ENCODE measurements at regions not wholly inside any gene's neighbourhood (a gene's known extent, or its start where the extent isn't known, plus 50 kb on each side); places are given as distances from the start of the nearest gene placed in this dataset.

- no peaks in the 10 kb centered on the region for H3K9me3 ChIP-seq (ENCODE audit: insufficient read depth, low read length)
- no peaks in the 10 kb centered on the region for H3K36me3 ChIP-seq (ENCODE audit: low read length)
- H4K20me1 ChIP-seq (ENCODE audit: low read depth, low read length) = no peaks in the 10 kb centered on the region
- no peaks in the 10 kb centered on the region for H3K9me2 ChIP-seq (replicated peaks; ENCODE audit: insufficient read depth, low read length)
- H2AFZ ChIP-seq (ENCODE audit: low read depth, low read length, severe bottlenecking) = no peak overlapping the region
- no peak overlapping the region for H3K27ac ChIP-seq (ENCODE audit: low read depth, low read length)
- H3K27me3 ChIP-seq (ENCODE audit: low read length) = no peaks in the 10 kb centered on the region
- no peak overlapping the region for H3K4me3 ChIP-seq (ENCODE audit: insufficient read depth, low read length, poor library complexity, severe bottlenecking)
- H3K9ac ChIP-seq (ENCODE audit: low read length) = no peak overlapping the region
- no peak for TF ChIP-seq CTCF (IDR thresholded peaks at IDR 0.05; ENCODE audit: insufficient read depth, low read length, poor library complexity, severe bottlenecking)
- TF ChIP-seq EZH2phosphoT487 (conservative IDR thresholded peaks at IDR 0.05; ENCODE audit: low read length) = no peak
- H3K4me2 ChIP-seq (ENCODE audit: low read depth, low read length, poor library complexity, severe bottlenecking) = no peak overlapping the region
- H3K79me2 ChIP-seq (ENCODE audit: insufficient read depth, low read length) = no peaks in the 10 kb centered on the region
- H3F3A ChIP-seq (ENCODE audit: insufficient read depth) = no peaks in the 10 kb centered on the region
These were observed 225.3 kb downstream of the SPRY2 start for GRCh38 chr13:80115616-80116015.

- Histone ChIP-seq H3F3A (ENCODE audit: insufficient read depth) (no peaks in the 10 kb centered on the region), H3K27me3 (ENCODE audit: low read length) (no peaks in the 10 kb centered on the region), H3K9ac (ENCODE audit: low read length) (no peak overlapping the region), H4K20me1 (ENCODE audit: low read depth, low read length) (no peaks in the 10 kb centered on the region), H2AFZ (ENCODE audit: low read depth, low read length, severe bottlenecking) (no peak overlapping the region), H3K27ac (ENCODE audit: low read depth, low read length) (no peak overlapping the region), H3K4me2 (ENCODE audit: low read depth, low read length, poor library complexity, severe bottlenecking) (no peak overlapping the region), H3K4me3 (ENCODE audit: insufficient read depth, low read length, poor library complexity, severe bottlenecking) (no peak overlapping the region), H3K36me3 (ENCODE audit: low read length) (no peaks in the 10 kb centered on the region), H3K9me2 (replicated peaks; ENCODE audit: insufficient read depth, low read length) (no peaks in the 10 kb centered on the region), H3K79me2 (ENCODE audit: insufficient read depth, low read length) (no peaks in the 10 kb centered on the region), H3K9me3 (ENCODE audit: insufficient read depth, low read length) (no peaks in the 10 kb centered on the region)
- TF ChIP-seq EZH2phosphoT487 (conservative IDR thresholded peaks at IDR 0.05; ENCODE audit: low read length) = no peak
- no peak for TF ChIP-seq CTCF (IDR thresholded peaks at IDR 0.05; ENCODE audit: insufficient read depth, low read length, poor library complexity, severe bottlenecking)
These were observed 227.0 kb downstream of the SPRY2 start for GRCh38 chr13:80113714-80114454.

GRCh38 chr13:80109303-80109702, 231.6 kb downstream of the SPRY2 start:
- H3K9me3 ChIP-seq (ENCODE audit: insufficient read depth, low read length) = no peaks in the 10 kb centered on the region
- H3K9ac ChIP-seq (ENCODE audit: low read length) = no peak overlapping the region
- H3K27me3 ChIP-seq (ENCODE audit: low read length) = no peaks in the 10 kb centered on the region
- no peaks in the 10 kb centered on the region for H3K79me2 ChIP-seq (ENCODE audit: insufficient read depth, low read length)
- H3K9me2 ChIP-seq (replicated peaks; ENCODE audit: insufficient read depth, low read length) = no peaks in the 10 kb centered on the region
- no peak overlapping the region for H3K4me3 ChIP-seq (ENCODE audit: insufficient read depth, low read length, poor library complexity, severe bottlenecking)
- H4K20me1 ChIP-seq (ENCODE audit: low read depth, low read length) = no peaks in the 10 kb centered on the region
- H3F3A ChIP-seq (ENCODE audit: insufficient read depth) = no peaks in the 10 kb centered on the region
- TF ChIP-seq EZH2phosphoT487 (conservative IDR thresholded peaks at IDR 0.05; ENCODE audit: low read length) (no peak), CTCF (IDR thresholded peaks at IDR 0.05; ENCODE audit: insufficient read depth, low read length, poor library complexity, severe bottlenecking) (no peak)
- no peak overlapping the region for H3K4me2 ChIP-seq (ENCODE audit: low read depth, low read length, poor library complexity, severe bottlenecking)
- no peak overlapping the region for H3K27ac ChIP-seq (ENCODE audit: low read depth, low read length)
- H2AFZ ChIP-seq (ENCODE audit: low read depth, low read length, severe bottlenecking) = no peak overlapping the region
- no peaks in the 10 kb centered on the region for H3K36me3 ChIP-seq (ENCODE audit: low read length)

Measured in SU-DHL-6 (cell line).